ENCODE measurements at regions not wholly inside any gene's neighbourhood (a gene's known extent, or its start where the extent isn't known, plus 50 kb on each side); places are given as distances from the start of the nearest gene placed in this dataset.

DNA sequence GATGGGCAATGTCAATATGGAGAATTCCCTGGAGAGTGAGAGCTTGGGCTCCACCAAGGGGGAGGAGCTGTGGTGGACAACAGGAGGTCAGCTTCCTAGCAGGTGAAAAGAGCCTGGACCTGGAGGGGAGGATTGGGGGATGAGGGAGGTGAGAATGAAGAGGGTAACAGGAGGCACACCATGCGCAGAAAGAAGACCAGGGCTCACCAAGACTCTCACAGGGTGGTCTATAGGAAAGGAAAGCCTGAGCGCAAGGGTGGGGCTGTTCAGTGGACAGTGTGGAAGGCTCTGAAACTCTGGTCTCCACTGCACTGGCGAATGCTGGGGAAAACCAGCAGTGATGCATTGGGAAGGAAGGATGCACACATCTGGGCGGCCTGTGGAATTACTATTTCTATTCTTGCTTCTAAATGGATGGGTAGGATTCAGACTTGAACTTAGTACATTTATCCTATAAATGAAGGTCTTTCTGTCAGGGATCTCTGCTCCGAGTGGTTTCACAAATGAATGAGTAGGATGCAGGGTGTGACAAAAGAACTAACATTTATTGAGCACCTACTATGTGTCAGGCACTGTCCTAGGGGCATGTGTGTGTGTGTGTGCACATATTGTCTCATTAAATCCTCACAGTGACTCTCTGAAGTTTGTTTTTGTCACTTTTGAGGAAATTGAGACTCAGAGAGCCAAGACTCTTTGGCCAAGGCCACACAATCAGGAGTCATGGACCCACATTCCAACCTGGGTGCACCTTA, 152.7 kb downstream of the CD83 start:
- no peak for DNase-seq (ENCODE audit: low read depth)
- in situ Hi-C loops (cut with HindIII; ENCODE audit: low pct_unique_long_range_greater_than_20kb, low sequenced_read_pairs): no loop called here

GRCh38 chr6:14270925-14271788, 153.6 kb downstream of the CD83 start:
- in situ Hi-C loops (cut with HindIII; ENCODE audit: low pct_unique_long_range_greater_than_20kb, low sequenced_read_pairs): no loop called here
- peak; percentile 95 for DNase-seq (ENCODE audit: low read depth)

GRCh38 chr6:14271789-14272736, 154.5 kb downstream of the CD83 start:
- DNase-seq (ENCODE audit: low read depth): peak; percentile 78
- in situ Hi-C loops (cut with HindIII; ENCODE audit: low pct_unique_long_range_greater_than_20kb, low sequenced_read_pairs): no loop called here

DNA sequence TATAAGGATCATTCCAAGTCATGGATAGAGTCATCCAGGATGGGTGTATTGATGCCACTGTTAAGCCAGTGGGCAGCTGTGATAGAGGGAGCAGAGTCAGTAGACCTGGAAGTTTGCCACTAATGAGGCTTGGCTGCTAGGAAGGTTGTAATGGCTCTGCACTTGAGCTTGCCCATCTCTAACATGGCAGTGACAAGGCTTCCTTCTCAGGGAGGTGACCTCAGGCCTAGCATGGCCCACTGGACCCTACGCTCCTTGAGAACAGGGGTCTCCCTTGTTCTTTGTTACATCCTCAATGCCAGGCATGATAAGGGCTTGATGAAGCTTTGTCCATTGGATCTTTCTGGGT, 155.1 kb downstream of the CD83 start:
- no peak for DNase-seq (ENCODE audit: low read depth)
- in situ Hi-C loops (cut with HindIII; ENCODE audit: low pct_unique_long_range_greater_than_20kb, low sequenced_read_pairs): no loop called here

DNA sequence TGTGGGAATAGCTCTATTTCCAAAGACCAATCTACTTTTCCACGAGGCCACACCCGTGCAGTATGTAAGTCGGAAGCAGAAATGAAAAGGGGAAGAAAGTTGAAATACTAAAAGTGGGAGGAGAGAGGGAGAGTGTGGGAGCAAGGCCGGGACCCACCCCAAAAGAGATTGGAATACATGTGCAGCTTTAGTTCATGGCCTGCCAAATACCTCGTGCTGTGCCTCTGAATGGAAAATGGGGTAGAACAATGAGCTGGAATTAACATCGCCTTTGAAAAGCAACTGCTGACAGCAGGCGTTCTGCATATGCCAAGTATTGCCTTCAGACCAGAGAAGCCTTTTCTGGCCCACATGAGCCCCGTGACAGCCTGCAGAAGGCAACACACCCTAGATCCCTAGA, 155.6 kb downstream of the CD83 start:
- DNase-seq (ENCODE audit: low read depth): no peak
- in situ Hi-C loops (cut with HindIII; ENCODE audit: low pct_unique_long_range_greater_than_20kb, low sequenced_read_pairs): no loop called here

GRCh38 chr6:14274016-14274415, 156.4 kb downstream of the CD83 start:
- in situ Hi-C loops (cut with HindIII; ENCODE audit: low pct_unique_long_range_greater_than_20kb, low sequenced_read_pairs): no loop called here
- no peak for DNase-seq (ENCODE audit: low read depth)

GRCh38 chr6:14274546-14275492, 157.2 kb downstream of the CD83 start:
- no peak for DNase-seq (ENCODE audit: low read depth)
- in situ Hi-C loops (cut with HindIII; ENCODE audit: low pct_unique_long_range_greater_than_20kb, low sequenced_read_pairs): no loop called here

DNA sequence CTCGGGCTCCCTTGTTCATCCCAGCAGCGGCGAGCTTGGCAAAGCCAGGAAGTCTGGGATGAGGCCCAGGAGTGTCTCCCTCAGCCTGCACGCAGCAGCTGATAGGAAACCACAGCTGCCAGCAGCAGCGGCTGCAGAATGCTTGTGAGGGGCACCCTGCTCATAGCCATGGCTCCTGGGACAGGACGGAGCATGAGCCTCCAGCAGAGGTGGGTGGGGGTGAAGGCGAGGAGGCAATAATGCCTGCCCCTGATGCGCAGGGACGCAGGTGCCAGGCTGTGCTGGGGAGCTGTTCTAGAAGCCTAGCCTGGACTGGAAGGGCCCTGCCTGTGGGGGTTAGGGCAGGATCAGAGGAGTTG, 157.9 kb downstream of the CD83 start:
- in situ Hi-C loops (cut with HindIII; ENCODE audit: low pct_unique_long_range_greater_than_20kb, low sequenced_read_pairs): no loop called here
- DNase-seq (ENCODE audit: low read depth): no peak

- in situ Hi-C loops (cut with HindIII; ENCODE audit: low pct_unique_long_range_greater_than_20kb, low sequenced_read_pairs): no loop called here
- no peak for DNase-seq (ENCODE audit: low read depth)
Observed at GRCh38 chr6:14276071-14276470, 158.5 kb downstream of the CD83 start.

- DNase-seq (ENCODE audit: low read depth): no peak
- in situ Hi-C loops (cut with HindIII; ENCODE audit: low pct_unique_long_range_greater_than_20kb, low sequenced_read_pairs): no loop called here
Observed at GRCh38 chr6:14276667-14277404, 159.3 kb downstream of the CD83 start.

- in situ Hi-C loops (cut with HindIII; ENCODE audit: low pct_unique_long_range_greater_than_20kb, low sequenced_read_pairs): no loop called here
Observed at GRCh38 chr6:14277405-14277930, 159.9 kb downstream of the CD83 start.

DNA sequence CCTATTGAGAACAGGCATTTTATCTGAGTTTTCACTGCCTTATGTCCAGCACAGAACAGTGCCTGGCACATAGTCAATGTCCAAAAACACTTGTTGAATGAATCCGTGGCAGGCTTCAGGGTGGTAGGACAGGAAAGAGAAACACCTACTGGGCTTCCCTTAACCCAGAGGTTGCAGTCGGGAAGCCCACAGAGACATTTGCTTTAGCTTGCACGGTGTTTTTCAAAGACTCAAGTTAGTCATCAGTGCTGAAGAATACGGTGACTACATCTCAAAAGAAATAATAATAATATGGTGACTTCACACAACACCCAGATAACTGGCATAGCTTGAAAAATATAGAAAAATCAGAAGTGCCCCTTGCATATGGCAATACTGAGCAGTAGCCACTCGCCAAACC, 160.4 kb downstream of the CD83 start:
- in situ Hi-C loops (cut with HindIII; ENCODE audit: low pct_unique_long_range_greater_than_20kb, low sequenced_read_pairs): no loop called here

More at GRCh38 chr6:14277405-14277930, 159.9 kb downstream of the CD83 start:
- DNase-seq (ENCODE audit: low read depth): no peak

DNA sequence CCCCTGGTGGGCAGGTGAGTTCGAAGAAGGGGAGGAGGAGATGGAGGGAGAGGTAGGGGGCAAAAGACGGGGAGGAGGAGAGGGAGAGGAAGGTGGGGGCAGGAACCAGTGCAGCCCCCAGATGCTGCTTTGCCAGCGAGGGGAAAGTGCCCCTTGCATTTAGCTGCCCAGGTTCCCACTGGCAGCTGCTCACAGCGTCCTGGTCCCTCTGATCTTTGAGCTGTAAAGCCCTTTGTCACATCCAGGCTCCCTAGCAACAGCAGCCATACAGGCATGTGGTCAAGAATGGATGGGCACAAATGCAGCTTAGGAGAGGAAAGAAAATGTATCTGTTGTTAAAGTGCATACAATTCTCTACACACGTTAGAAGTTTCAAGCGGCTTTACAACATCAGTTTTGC, 160.9 kb downstream of the CD83 start:
- in situ Hi-C loops (cut with HindIII; ENCODE audit: low pct_unique_long_range_greater_than_20kb, low sequenced_read_pairs): no loop called here
- DNase-seq (ENCODE audit: low read depth): no peak

More for the DNA sequence above, 160.4 kb downstream of the CD83 start:
- DNase-seq (ENCODE audit: low read depth): no peak

- DNase-seq (ENCODE audit: low read depth): no peak
- in situ Hi-C loops (cut with HindIII; ENCODE audit: low pct_unique_long_range_greater_than_20kb, low sequenced_read_pairs): no loop called here
Observed at GRCh38 chr6:14280006-14280510, 162.5 kb downstream of the CD83 start.

DNA sequence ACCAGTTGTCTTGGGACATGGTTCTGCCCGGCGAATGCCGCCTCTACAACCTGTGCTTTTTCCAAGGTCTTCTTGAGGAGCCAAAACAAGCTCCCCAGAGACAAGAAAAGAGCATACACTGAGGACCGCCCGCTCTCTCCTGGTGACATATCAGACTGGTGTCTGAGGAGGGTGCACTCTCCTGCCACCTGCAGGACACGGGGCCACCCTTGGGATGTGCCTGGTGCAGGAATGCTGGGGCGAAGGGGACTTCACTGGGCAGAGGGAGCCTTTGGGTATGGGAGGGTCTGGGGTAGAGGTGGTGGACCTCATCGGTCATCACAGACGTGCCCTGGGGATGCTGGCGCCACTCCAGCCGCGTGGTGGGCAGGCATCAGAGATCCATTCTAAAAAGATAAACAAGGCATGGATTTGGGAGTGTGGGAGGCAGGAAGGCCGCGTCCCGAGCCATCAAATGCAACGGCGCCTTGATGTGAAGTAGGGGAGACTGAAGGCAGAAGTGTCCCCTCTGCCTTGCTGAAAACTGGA, 163.3 kb downstream of the CD83 start:
- in situ Hi-C loops (cut with HindIII; ENCODE audit: low pct_unique_long_range_greater_than_20kb, low sequenced_read_pairs): no loop called here
- no peak for DNase-seq (ENCODE audit: low read depth)

- in situ Hi-C loops (cut with HindIII; ENCODE audit: low pct_unique_long_range_greater_than_20kb, low sequenced_read_pairs): no loop called here
- DNase-seq (ENCODE audit: low read depth): no peak
Observed at GRCh38 chr6:14281811-14282660, 164.5 kb downstream of the CD83 start.

Measured in Caki2 (cell line).